HT1080 (cell line): ENCODE measurements at regions not wholly inside any gene's neighbourhood (a gene's known extent, or its start where the extent isn't known, plus 50 kb on each side); places are given as distances from the start of the nearest gene placed in this dataset.
"Not testable (repeated sequence)": the region's sequence is repeated elsewhere in the genome, so short reads cannot be mapped to it uniquely, and the experiment has no call there.

Experiments
- DNase-seq: peaks from one replicate; pipeline ENCODE4 v3.0.0-alpha.2; 2015; ENCODE audit warnings: low read depth

GRCh38 chr6:97669191-97670031 is 386.4 kb upstream of the MMS22L start:
- no peak for DNase-seq

DNA sequence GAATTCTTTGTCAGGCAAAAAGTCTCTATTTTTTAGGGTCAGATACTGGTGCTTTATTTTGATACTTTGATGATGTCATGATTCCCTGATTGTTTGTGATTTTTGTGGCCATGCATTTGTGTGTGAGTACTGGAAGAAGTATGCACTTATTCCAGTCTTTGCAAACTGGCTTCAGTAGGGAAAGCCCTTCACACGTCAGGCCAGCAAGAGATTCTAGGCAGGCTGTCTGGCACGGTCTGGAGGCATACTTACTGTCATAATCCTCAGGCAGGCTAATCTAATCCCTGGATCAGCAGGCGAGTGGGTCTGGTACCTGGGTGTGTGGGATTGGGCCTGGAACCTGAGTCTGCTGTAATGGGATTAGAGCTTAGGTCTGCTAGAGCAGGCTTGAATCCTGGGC is 391.8 kb upstream of the MMS22L start:
- DNase-seq = no peak

- DNase-seq = no peak
Measured at GRCh38 chr6:97677626-97678025, 394.6 kb upstream of the MMS22L start.

DNA sequence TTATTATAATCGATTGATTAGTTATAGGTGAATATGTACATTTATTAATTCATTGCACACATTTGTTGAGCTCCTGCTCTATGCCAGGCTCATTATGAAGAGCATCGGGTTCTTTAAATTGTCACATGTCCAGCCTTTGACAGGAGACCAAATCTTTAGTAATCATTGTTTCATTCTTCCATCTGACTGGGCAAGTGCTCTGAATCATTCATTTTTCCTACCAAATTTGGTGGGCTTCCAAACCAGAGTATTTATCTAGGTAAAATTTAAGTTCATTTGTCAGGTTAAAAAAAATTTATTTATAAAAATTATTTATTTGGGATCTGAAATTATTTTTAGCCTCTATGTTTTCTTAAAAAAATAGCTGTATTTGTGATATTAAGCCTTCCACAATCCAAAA is 404.9 kb upstream of the MMS22L start:
- DNase-seq = no peak

DNA sequence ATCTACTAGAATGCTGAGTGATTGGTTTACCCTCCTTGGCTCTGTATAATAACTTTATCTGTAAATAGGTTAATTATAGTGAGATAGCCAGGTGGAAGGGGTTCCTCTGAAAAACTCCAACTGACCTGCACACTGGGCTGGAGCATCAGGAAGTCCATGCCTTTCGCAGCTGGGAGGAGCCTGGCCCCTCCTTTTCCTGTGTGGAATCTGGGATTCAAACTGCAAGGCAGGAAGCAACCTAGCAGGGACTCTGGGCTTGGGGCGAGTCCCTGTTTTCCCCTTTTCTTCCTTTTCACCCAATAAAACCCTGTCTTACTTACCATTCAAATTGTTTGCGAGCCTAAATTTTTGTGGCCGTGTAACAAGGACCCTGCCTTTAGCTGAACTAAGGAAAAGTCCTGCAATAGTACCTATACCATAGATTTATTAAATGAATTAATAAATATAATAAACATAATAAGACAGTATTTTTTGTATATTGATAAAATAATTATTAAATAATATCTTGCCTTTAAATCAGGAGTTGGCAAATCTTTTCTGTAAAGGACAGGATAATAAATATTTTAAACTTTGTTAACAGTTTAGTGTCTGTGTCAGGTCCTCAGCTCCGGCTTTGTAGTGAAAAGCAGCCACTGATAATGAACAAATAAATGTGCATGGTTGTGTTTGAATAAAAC is 406.2 kb upstream of the MMS22L start:
- DNase-seq = no peak

DNA sequence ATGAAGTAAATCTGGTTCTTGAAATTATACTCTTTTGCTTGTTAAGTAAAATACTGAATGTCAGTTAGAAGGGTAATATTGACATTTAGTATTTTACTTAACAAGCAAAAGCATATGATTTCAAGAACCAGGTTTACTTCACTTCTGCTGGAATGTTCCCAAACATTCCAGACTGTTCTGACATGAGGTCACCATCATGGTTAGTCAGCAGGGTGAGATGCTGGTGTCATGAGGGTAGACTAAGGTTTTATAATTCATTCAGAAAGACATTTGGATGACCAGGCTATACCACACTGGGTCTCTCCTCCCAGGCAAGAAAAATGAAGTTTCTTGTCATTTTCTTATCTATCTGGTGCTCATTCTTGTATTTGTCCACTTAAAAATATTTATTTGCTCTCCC is 414.4 kb upstream of the MMS22L start:
- peak; percentile 55 for DNase-seq

DNA sequence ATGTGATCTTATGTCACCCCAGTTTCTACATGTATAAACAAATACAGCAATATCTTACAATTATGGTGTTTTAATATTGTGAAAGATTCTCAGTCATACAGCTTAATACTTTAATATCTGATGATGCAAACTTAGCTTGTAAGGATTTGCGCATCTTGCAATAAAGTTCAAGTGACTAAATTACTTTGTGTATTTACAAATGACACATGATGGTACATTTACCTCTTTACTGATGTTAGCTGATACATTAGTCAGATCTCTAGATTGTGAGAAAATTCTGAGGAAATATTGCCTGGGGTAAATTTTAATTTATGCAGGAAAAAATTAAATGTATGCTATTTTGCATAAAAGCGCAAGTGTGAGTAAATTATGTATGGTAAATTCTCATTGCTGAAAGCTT is 418.8 kb upstream of the MMS22L start:
- no peak for DNase-seq

DNA sequence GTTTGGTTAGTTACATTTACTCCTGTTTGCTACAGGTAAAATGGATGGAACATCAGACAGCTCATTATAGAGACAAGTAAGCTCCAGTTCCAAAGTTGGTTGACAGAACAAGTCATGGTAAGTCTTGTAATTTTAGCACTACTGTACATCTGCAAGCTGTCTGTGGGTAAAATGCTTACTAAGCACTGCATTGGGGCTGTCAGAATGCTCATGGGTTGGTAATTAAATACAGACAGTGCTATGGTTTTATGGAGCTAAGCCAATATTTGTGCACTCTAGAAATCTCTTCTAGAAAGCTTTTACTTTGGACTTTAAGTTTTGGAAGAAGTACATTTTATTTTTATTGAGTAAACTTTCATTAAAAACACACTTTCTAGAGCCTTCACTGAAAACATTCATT is 419.2 kb upstream of the MMS22L start:
- DNase-seq = no peak

- DNase-seq = peak; percentile 50
Measured at GRCh38 chr6:97703661-97704060, 420.6 kb upstream of the MMS22L start.

DNA sequence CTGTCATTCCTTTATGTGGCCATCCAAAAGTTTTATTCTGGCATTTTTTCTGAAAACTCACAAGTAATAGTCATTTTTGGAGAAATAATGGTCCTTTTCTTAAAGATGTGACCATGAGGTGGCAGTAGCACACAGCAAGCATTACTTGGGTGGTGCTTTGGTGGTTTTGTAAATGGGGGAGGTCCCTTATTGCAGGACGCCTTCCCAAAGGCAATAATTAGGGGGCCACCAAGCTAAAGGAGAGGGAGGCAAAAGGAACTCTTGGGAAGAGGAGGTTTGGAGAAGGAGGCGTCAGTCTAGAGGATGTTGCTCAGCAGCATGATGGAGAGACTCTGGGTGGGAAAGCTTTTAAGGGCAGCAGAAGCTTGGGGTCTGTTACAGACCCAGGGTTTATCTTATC is 422.6 kb upstream of the MMS22L start:
- DNase-seq = peak; percentile 11

DNA sequence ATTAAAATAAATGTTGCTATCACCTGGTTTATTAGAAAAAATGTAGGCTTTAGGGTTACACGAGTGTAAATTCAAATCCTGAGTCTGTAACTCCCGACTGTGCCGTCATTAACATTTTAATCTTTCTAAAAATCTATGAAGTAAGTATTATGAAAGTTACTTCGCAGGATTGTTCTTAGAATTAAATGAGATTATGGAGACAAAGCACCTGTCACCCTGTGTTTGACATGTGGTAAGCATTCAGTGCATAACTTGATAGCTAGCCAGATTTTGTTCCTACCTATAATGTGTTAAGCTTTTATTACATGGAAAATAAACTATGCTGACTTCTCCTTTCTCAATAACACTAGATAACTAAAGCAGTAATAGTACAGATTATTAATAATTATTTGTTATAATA is 429.7 kb upstream of the MMS22L start:
- DNase-seq = no peak

DNA sequence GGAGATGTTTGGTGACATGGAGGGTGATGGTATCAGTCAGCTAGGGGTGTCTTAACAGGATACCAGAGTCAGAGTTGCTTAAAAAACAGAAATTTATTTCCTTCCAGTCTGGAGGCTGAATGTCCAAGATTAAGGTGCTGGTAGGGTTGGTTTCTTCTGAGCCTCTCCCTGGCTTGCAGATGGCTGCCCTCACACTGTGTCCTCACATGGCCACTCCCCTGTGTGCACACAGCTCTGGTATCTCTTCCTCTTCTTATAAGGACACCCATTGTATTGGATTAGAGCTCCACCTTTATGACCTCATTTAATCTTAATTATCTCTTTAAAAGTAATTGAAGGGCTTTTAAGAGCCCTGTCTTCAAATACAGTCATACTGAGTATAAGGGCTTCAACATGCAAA is 431.8 kb upstream of the MMS22L start:
- no peak for DNase-seq

DNA sequence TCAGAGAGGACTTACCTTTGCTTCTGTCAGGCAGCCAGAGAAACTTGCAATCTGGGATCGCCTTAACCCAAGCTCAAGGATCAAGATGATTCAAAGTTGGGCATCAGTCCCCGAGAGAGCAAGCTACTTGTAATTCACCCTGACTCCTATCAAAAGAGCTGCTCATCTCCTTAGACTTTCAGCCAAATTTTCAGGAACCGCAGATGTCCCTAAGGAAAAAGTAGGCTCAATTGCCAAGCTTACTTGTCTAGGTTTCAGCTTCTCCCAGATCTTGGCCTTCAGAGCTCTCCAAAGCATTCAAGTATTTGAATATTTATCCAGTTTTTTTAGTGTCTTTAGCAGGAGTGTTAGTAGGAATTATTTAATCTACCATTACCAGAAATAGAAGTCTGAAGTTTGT is 434.1 kb upstream of the MMS22L start:
- DNase-seq = no peak

DNA sequence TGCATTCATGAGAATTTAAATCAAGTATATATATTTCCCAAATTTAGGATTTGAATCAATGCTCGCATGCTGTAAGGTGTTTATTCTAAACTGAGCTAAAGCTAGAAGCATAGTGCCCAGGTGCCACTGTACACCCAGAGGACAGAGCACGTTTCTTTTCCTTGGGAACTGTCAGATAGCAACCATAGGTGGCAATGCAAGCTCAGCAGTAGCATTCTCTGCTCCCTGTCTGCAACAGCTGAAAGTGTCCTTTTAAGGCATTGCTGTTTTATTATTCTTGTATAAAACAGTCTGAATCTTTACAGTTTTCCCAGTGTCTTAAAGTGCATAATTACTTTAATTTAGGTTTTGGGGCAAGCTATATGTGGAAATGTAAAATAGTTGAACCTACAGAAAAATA is 443.4 kb upstream of the MMS22L start:
- no peak for DNase-seq

GRCh38 chr6:97732045-97732444 is 449.0 kb upstream of the MMS22L start:
- no peak for DNase-seq

GRCh38 chr6:97757575-97757974 is 474.6 kb upstream of the MMS22L start:
- no peak for DNase-seq

DNA sequence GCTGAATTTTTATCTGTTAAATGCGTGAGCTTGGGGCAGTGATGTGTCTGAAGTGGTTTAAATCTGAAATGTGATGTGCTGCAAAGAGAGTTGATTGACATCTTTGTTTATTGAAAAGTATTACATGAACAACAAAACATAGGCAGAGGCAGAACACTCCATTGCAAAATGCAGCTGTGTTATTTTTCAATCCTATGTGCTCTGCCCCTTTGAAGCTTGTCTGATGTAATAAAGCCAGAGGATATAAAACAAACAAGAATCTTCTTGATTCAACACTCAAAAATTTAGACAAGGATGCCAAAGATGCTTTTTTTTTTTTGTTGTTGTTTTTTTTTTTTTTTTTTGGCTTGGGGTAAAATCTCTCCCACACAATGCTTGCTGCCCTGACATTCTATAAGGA is 482.4 kb upstream of the MMS22L start:
- DNase-seq = peak; percentile 30

DNA sequence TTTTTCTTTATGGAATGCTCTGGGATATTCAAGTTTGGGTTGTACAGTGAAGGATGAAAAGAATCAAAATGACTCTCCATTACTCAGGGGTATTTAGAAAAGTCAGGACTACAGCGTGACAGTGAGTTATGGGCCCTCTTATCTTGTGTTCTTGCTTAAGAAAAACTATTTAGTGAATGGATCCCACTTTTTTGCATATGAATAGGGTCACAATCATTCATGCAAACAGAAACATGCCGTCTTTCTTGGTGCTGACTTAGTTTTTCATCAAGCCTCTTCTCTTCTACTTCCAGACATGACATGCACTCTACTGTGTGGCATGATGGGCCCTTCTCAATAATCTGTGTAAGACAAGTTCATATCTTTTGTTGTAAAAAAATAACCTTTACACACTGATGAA is 488.4 kb upstream of the MMS22L start:
- no peak for DNase-seq

GRCh38 chr6:97775012-97775411 is 492.0 kb upstream of the MMS22L start:
- DNase-seq = no peak

DNA sequence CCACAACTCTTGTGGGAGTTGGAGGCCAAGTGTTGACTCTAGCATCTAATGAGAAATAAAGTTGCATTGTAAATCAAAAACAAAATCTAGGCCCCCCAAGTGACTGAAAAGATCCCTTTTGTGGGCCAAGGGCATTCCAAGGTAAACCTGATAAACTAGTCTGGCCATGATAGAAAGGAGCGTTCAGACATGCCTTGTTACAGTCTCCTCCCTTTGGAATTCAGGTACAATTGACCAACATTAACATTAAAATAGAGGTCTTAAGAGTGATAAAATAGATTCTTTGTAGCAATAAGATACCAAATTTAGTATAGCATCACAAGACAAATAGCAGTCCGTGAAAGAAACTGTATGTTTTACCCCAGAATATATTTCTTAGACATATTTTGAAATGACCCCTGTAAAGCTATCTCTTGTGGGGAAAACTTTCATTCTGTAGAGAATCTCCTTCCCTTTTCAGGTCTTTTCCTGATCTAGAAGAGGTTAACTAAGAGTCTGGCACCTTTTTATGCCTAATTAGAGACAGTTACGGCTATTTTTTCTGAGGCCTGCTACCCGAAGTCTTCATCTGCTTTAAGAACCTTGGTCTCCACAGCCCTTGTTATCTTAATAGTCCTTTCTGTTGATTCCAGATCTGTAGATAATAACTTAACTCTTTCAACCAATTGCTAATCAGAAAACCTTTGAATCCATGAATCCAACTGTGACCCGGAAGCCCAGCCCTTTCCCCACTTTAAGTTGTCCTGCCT is 495.4 kb upstream of the MMS22L start:
- DNase-seq = no peak

DNA sequence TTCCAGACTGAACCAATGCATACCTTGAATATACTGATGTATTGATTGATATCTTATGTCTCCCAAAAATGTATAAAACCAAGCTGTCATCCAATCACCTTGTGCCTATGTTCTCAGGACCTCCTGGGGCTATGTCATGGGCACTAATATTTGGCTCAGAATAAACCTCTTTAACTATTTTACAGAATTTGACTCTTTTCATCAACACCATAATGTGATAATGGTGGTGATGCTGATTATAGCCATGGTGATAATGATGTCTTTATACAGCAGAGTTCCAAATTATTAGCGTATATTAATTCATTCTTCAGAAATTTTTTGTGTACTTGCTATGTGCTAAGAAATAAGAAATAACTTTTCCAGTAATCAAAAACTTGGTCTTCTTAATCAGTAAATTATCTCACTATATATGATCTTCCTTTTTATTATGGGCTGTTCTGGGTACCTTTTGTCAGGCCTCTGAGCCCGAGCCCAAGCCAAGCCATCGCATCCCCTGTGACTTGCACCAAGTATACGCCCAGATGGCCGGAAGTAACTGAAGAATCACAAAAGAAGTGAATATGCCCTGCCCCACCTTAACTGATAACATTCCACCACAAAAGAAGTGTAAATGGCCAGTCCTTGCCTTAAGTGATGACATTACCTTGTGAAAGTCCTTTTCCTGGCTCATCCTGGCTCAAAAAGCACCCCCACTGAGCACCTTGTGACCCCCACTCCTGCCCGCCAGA is 496.2 kb upstream of the MMS22L start:
- not testable (repeated sequence) for DNase-seq
